KBM-7 (cell line): ENCODE measurements at regions not wholly inside any gene's neighbourhood (a gene's known extent, or its start where the extent isn't known, plus 50 kb on each side); places are given as distances from the start of the nearest gene placed in this dataset.

Experiments used
- DNase-seq: peaks from one replicate; pipeline ENCODE4 v3.0.0-alpha.2; 2015
- in situ Hi-C: fragments of 300-500 bp; cut with MboI; formaldehyde crosslinking; loops from 2 replicates; pipeline ENCODE4 v1.14.3; 2020; ENCODE audit warnings: low sequenced_read_pairs, low pct_unique_long_range_greater_than_20kb, mixed read lengths

DNA sequence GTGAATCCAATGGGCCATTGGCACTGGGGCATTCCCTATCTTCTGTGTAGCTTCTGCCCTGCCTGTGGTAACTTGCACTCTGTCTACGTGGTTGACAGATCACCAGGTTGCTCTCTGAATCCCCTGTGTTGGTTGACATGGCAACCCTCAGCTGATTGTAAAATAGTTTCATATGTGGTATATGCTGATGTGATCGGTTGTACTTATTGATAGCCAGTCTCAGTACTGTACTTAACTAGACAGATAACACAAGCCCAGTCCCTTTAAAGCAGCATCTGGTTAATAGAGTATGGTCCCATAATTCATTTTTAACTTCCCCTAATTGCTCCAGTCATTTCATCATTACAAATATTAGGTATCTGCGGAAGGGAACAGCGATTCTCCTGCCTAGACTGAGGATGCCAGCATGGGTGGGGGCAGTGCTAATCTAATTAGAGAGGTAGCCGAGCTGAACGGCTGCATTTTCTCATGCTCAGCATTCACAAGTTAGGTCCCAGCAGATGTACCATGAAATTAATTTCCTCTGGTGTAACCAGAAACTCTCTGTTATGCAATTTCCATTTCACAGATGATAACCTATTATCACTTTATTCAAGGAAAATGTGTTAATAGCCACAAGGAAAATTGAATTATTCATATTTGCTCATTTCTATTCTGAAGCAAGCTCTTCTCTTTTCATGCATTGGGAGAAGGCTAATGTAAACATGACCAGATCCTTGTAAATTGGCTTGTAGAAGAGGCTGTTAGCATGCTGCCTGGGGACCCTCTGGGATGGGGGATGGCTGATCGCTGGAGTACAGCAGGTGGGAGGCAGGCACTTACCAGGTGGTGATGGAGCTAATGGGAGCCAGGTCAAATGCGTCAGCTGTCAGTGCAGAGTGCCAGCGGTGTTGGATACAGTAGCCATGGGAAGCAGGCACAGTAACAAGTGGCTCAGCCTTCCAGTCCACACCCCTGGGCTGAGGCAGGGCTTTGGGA, 608.3 kb downstream of the GALR1 start:
- no peak for DNase-seq
- in situ Hi-C loops, result no loop called here

GRCh38 chr18:77859634-77860033, 610.0 kb downstream of the GALR1 start:
- no peak for DNase-seq
- in situ Hi-C loops, result no loop called here

- DNase-seq, result no peak
- in situ Hi-C loops, result no loop called here
Measured at GRCh38 chr18:77862066-77862757, 612.6 kb downstream of the GALR1 start.

DNA sequence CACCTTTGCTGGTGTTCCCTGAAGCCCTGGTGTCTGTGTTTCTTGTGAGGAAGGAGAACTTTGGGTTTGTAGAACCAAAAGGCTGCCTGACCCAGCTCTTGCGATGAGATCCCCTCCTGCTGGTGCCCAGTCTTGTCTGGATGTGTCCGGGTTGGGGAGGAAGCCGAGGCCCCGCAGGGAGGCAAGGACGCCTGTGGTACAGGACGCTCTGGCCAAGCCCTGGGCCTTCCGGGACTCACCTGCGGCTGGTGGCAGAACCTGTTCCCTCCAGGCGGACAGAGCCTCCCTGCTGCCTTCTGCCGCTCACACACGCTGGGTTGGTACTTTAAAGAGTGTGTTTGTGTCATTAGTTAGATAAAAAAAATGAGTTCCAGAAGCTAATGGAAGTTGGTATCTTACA, 616.2 kb downstream of the GALR1 start:
- no peak for DNase-seq
- in situ Hi-C loops, result no loop called here

GRCh38 chr18:77866351-77866750, 616.7 kb downstream of the GALR1 start:
- in situ Hi-C loops, result no loop called here
- DNase-seq, result no peak

DNA sequence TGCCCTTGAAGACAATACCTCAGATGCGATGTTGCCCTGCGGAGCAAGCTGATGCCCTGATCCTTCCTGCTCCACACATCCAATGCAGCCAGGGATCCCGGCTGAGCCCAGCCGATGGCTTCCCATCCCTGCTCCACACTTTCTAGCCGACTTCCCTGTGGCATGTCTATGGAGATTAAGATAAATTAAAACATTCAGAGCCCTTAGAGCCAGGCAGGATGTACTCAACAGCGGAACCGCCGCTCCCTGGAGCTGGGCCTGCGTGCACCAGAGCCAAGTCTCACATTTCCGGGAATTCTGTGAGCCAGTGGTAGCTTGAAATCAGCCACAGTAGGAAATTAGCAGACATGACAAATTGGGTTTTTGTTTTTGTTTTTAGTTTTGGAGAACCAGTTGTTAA, 620.6 kb downstream of the GALR1 start:
- no peak for DNase-seq
- in situ Hi-C loops, result no loop called here

- in situ Hi-C loops, result no loop called here
- no peak for DNase-seq
Measured at GRCh38 chr18:77870894-77871293, 621.2 kb downstream of the GALR1 start.

- DNase-seq, result no peak
- in situ Hi-C loops, result no loop called here
Measured at GRCh38 chr18:77872166-77872565, 622.5 kb downstream of the GALR1 start.

- peak; percentile 7 for DNase-seq
- in situ Hi-C loops, result no loop called here
Measured at GRCh38 chr18:77876319-77876865, 626.7 kb downstream of the GALR1 start.

GRCh38 chr18:77879829-77880228, 630.2 kb downstream of the GALR1 start:
- DNase-seq, result no peak
- in situ Hi-C loops, result no loop called here

GRCh38 chr18:77884454-77884853, 634.8 kb downstream of the GALR1 start:
- in situ Hi-C loops, result no loop called here

GRCh38 chr18:77894060-77894459, 644.4 kb downstream of the GALR1 start:
- in situ Hi-C loops, result no loop called here
- DNase-seq, result no peak

More at GRCh38 chr18:77884454-77884853, 634.8 kb downstream of the GALR1 start:
- DNase-seq, result no peak

DNA sequence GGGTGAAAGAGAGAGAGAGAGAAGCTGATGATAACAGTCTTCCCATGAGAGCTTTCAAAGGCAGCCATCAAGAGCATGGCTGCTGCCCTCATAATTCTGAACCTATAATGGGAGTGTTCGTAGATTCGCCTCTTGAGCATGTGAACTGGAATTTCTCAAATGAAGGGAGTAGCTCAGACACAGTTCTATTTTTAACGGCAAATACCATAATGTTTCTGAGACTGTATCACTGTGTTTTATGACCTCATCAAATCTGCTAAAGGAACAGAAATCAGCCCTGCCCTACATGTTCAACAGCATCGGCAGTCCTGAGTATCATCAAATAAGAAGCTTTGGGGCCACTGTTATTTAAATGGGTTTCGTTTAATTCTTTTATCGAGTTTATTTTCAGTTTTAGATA, 645.6 kb downstream of the GALR1 start:
- in situ Hi-C loops, result no loop called here
- no peak for DNase-seq

DNA sequence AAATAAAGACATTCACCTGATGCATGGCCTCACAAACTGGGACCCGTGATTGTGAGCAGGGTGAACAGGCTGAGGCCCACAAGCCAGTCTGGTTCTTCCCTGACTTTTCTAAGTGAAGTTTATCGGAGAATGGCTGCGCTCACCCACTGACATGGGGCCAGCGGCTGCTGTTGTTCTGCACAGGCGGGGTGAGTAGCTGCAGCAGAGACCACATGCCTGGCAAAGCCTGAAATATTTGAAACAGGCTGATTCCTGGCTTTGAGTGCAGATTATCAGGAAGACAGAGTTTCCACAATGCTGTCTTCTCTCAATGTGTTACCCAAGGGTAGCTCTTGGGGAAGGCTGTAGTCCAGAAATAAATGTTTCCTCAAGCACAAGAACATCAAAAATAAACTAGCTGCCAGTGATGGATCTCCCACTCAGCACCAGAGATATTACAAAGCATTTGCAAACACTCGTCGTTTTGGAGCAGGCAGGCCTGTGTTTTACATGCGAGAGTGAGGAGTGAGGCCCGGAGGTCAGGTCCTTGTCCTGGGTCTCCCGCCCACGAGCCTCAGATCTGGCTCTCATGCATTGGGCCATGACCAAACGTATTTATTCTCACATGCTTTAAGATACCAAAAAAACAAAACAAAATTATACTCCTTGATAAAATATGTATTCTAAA, 647.1 kb downstream of the GALR1 start:
- in situ Hi-C loops, result no loop called here
- DNase-seq, result no peak

DNA sequence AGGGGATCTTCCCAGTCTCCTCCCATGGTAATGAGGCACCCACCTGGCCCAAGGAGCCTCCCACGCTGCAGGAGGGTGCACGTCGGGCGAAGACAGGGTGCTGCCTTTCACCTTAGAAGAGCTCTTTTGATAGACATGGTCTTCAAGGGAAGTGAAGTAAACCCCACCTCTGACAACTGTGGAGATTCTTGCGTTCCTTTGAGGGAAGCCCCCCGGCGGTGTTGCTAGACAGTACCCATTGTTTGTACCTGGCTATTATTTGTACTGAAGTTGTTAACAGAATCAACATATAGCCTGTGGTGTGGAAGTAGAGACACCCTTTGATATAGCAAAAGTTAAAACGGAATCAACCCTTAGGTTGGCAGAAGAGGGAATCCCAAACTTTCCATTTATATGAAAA, 648.0 kb downstream of the GALR1 start:
- in situ Hi-C loops, result no loop called here
- no peak for DNase-seq

GRCh38 chr18:77899972-77900754, 650.5 kb downstream of the GALR1 start:
- DNase-seq, result peak; percentile 51
- in situ Hi-C loops, result no loop called here

GRCh38 chr18:77905011-77905410, 655.4 kb downstream of the GALR1 start:
- in situ Hi-C loops, result no loop called here
- no peak for DNase-seq

DNA sequence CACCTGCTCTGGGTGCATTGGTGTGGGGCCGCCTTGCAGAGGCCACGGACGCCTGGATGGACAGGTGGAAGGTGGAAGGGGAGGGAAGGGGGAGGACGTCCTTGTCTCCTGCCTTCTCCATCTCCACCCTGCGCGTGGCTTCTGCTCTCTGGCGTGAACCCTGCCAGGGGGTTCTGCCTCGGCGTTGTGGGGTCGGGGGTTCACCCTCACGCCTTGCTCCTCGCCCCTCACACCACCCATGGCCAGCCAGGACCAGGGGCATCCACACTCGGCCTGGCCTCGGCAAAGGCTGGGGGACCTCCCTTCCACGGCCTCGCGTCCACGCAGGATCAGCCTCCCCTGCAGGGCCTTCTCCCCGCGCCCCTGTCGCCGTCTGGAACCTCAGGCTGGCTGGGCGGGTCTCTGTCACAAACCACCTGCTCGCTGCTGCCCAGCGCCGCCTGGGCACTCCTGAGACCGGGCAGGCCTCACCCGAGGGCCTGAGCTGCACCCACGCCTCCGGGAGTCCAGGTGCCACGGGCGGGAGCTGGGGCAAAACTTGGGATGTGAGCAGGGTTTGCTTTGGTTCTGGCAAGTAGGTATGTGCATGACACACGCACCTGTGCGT, 655.9 kb downstream of the GALR1 start:
- in situ Hi-C loops, result no loop called here
- DNase-seq, result no peak
